ENCODE measurements at regions not wholly inside any gene's neighbourhood (a gene's known extent, or its start where the extent isn't known, plus 50 kb on each side); places are given as distances from the start of the nearest gene placed in this dataset.

GRCh38 chr5:126269511-126269910, 153.7 kb upstream of the GRAMD2B start:
- TF ChIP-seq MAFK (IDR thresholded peaks at IDR 0.05; ENCODE audit: partially characterized antibody) (no peak), CTCF (IDR thresholded peaks at IDR 0.05) (no peak), KDM1A (IDR thresholded peaks at IDR 0.05; ENCODE audit: low read depth) (no peak), NR3C1 (IDR thresholded peaks at IDR 0.05) (no peak)
